ENCODE measurements at regions not wholly inside any gene's neighbourhood (a gene's known extent, or its start where the extent isn't known, plus 50 kb on each side); places are given as distances from the start of the nearest gene placed in this dataset.

- Mint-ChIP-seq H3K36me3 (ENCODE audit: low read depth) (no peaks in the 10 kb centered on the region), H3K27ac (no peak overlapping the region), H3K4me1 (ENCODE audit: low read depth) (no peaks in the 10 kb centered on the region), H3K9me3 (peaks cover 10% of the 10 kb centered on the region), H3K4me3 (no peak overlapping the region), H3K27me3 (ENCODE audit: insufficient read depth) (no peaks in the 10 kb centered on the region)
- intact Hi-C loops (cut with micrococcal nuclease) = no loop called here
- DNase-seq (ENCODE audit: low spot score) = no peak
Measured at GRCh38 chr4:189301692-189302091, 639.0 kb upstream of the FRG1 start.

- H3K4me3 Mint-ChIP-seq = no peak overlapping the region
- H3K9me3 Mint-ChIP-seq = peaks cover 10% of the 10 kb centered on the region
- no peak overlapping the region for H3K27ac Mint-ChIP-seq
- intact Hi-C loops (cut with micrococcal nuclease) = no loop called here
- H3K4me1 Mint-ChIP-seq (ENCODE audit: low read depth) = no peaks in the 10 kb centered on the region
- no peak for DNase-seq (ENCODE audit: low spot score)
- H3K27me3 Mint-ChIP-seq (ENCODE audit: insufficient read depth) = no peaks in the 10 kb centered on the region
- no peaks in the 10 kb centered on the region for H3K36me3 Mint-ChIP-seq (ENCODE audit: low read depth)
Measured at GRCh38 chr4:189302719-189303118, 638.0 kb upstream of the FRG1 start.

- intact Hi-C loops (cut with micrococcal nuclease) = no loop called here
- no peak overlapping the region for H3K27ac Mint-ChIP-seq
- no peaks in the 10 kb centered on the region for H3K4me1 Mint-ChIP-seq (ENCODE audit: low read depth)
- H3K27me3 Mint-ChIP-seq (ENCODE audit: insufficient read depth) = no peaks in the 10 kb centered on the region
- DNase-seq (ENCODE audit: low spot score) = no peak
- H3K4me3 Mint-ChIP-seq = no peak overlapping the region
- H3K9me3 Mint-ChIP-seq = peaks cover 10% of the 10 kb centered on the region
- H3K36me3 Mint-ChIP-seq (ENCODE audit: low read depth) = no peaks in the 10 kb centered on the region
Measured at GRCh38 chr4:189304167-189304566, 636.5 kb upstream of the FRG1 start.

- H3K4me3 Mint-ChIP-seq = no peak overlapping the region
- peaks cover 10% of the 10 kb centered on the region for H3K9me3 Mint-ChIP-seq
- no peaks in the 10 kb centered on the region for H3K27me3 Mint-ChIP-seq (ENCODE audit: insufficient read depth)
- no peaks in the 10 kb centered on the region for H3K4me1 Mint-ChIP-seq (ENCODE audit: low read depth)
- intact Hi-C loops (cut with micrococcal nuclease) = no loop called here
- no peak overlapping the region for H3K27ac Mint-ChIP-seq
- no peaks in the 10 kb centered on the region for H3K36me3 Mint-ChIP-seq (ENCODE audit: low read depth)
- DNase-seq (ENCODE audit: low spot score) = no peak
Measured at GRCh38 chr4:189304809-189305208, 635.9 kb upstream of the FRG1 start.

- intact Hi-C loops (cut with micrococcal nuclease) = no loop called here
Measured at GRCh38 chr4:189305500-189305899, 635.2 kb upstream of the FRG1 start.

GRCh38 chr4:189311251-189311650 is 629.4 kb upstream of the FRG1 start:
- H3K36me3 Mint-ChIP-seq (ENCODE audit: low read depth) = no peaks in the 10 kb centered on the region
- DNase-seq (ENCODE audit: low spot score) = no peak
- no peaks in the 10 kb centered on the region for H3K4me1 Mint-ChIP-seq (ENCODE audit: low read depth)
- no peak overlapping the region for H3K27ac Mint-ChIP-seq
- no peaks in the 10 kb centered on the region for H3K9me3 Mint-ChIP-seq
- intact Hi-C loops (cut with micrococcal nuclease) = no loop called here
- H3K4me3 Mint-ChIP-seq = no peak overlapping the region
- no peaks in the 10 kb centered on the region for H3K27me3 Mint-ChIP-seq (ENCODE audit: insufficient read depth)

More at GRCh38 chr4:189305500-189305899, 635.2 kb upstream of the FRG1 start:
- DNase-seq (ENCODE audit: low spot score) = no peak
- Mint-ChIP-seq H3K27ac (no peak overlapping the region), H3K4me1 (ENCODE audit: low read depth) (no peaks in the 10 kb centered on the region), H3K27me3 (ENCODE audit: insufficient read depth) (no peaks in the 10 kb centered on the region), H3K4me3 (no peak overlapping the region), H3K9me3 (peaks cover 10% of the 10 kb centered on the region), H3K36me3 (ENCODE audit: low read depth) (no peaks in the 10 kb centered on the region)

GRCh38 chr4:189313064-189313463 is 627.6 kb upstream of the FRG1 start:
- Mint-ChIP-seq H3K36me3 (ENCODE audit: low read depth) (no peaks in the 10 kb centered on the region), H3K27ac (no peak overlapping the region), H3K4me1 (ENCODE audit: low read depth) (no peaks in the 10 kb centered on the region), H3K9me3 (no peaks in the 10 kb centered on the region), H3K4me3 (no peak overlapping the region), H3K27me3 (ENCODE audit: insufficient read depth) (no peaks in the 10 kb centered on the region)
- DNase-seq (ENCODE audit: low spot score) = no peak
- intact Hi-C loops (cut with micrococcal nuclease) = no loop called here

- Mint-ChIP-seq H3K36me3 (ENCODE audit: low read depth) (no peaks in the 10 kb centered on the region), H3K27me3 (ENCODE audit: insufficient read depth) (no peaks in the 10 kb centered on the region), H3K4me3 (no peak overlapping the region), H3K27ac (no peak overlapping the region), H3K9me3 (peaks cover 4% of the 10 kb centered on the region), H3K4me1 (ENCODE audit: low read depth) (no peaks in the 10 kb centered on the region)
- intact Hi-C loops (cut with micrococcal nuclease) = no loop called here
- DNase-seq (ENCODE audit: low spot score) = no peak
Measured at GRCh38 chr4:189313861-189314513, 626.7 kb upstream of the FRG1 start.

GRCh38 chr4:189322426-189322825 is 618.2 kb upstream of the FRG1 start:
- Mint-ChIP-seq H3K36me3 (ENCODE audit: low read depth) (no peaks in the 10 kb centered on the region), H3K4me1 (ENCODE audit: low read depth) (no peaks in the 10 kb centered on the region), H3K27me3 (ENCODE audit: insufficient read depth) (no peaks in the 10 kb centered on the region), H3K9me3 (peaks cover 4% of the 10 kb centered on the region), H3K27ac (no peak overlapping the region), H3K4me3 (no peak overlapping the region)
- no peak for DNase-seq (ENCODE audit: low spot score)
- intact Hi-C loops (cut with micrococcal nuclease) = no loop called here

- H3K4me3 Mint-ChIP-seq = no peak overlapping the region
- intact Hi-C loops (cut with micrococcal nuclease) = no loop called here
- H3K36me3 Mint-ChIP-seq (ENCODE audit: low read depth) = no peaks in the 10 kb centered on the region
- H3K9me3 Mint-ChIP-seq = peaks cover 13% of the 10 kb centered on the region
- no peak for DNase-seq (ENCODE audit: low spot score)
- no peaks in the 10 kb centered on the region for H3K27me3 Mint-ChIP-seq (ENCODE audit: insufficient read depth)
- no peaks in the 10 kb centered on the region for H3K4me1 Mint-ChIP-seq (ENCODE audit: low read depth)
- no peak overlapping the region for H3K27ac Mint-ChIP-seq
Measured at GRCh38 chr4:189341881-189342280, 598.8 kb upstream of the FRG1 start.

GRCh38 chr4:189355590-189355989 is 585.1 kb upstream of the FRG1 start:
- no peaks in the 10 kb centered on the region for H3K36me3 Mint-ChIP-seq (ENCODE audit: low read depth)
- H3K27me3 Mint-ChIP-seq (ENCODE audit: insufficient read depth) = no peaks in the 10 kb centered on the region
- peaks cover 9% of the 10 kb centered on the region for H3K9me3 Mint-ChIP-seq
- intact Hi-C loops (cut with micrococcal nuclease) = no loop called here
- no peak overlapping the region for H3K27ac Mint-ChIP-seq
- no peaks in the 10 kb centered on the region for H3K4me1 Mint-ChIP-seq (ENCODE audit: low read depth)
- no peak overlapping the region for H3K4me3 Mint-ChIP-seq
- no peak for DNase-seq (ENCODE audit: low spot score)

- Mint-ChIP-seq H3K4me3 (no peak overlapping the region), H3K9me3 (no peaks in the 10 kb centered on the region)
Measured at GRCh38 chr4:189362364-189362763, 578.3 kb upstream of the FRG1 start.

GRCh38 chr4:189364032-189364449 is 576.6 kb upstream of the FRG1 start:
- no peaks in the 10 kb centered on the region for H3K27me3 Mint-ChIP-seq (ENCODE audit: insufficient read depth)
- H3K4me1 Mint-ChIP-seq (ENCODE audit: low read depth) = no peaks in the 10 kb centered on the region
- intact Hi-C loops (cut with micrococcal nuclease) = no loop called here
- no peaks in the 10 kb centered on the region for H3K36me3 Mint-ChIP-seq (ENCODE audit: low read depth)
- H3K4me3 Mint-ChIP-seq = no peak overlapping the region
- H3K9me3 Mint-ChIP-seq = no peaks in the 10 kb centered on the region
- no peak overlapping the region for H3K27ac Mint-ChIP-seq
- no peak for DNase-seq (ENCODE audit: low spot score)

More at GRCh38 chr4:189362364-189362763, 578.3 kb upstream of the FRG1 start:
- intact Hi-C loops (cut with micrococcal nuclease) = no loop called here
- Mint-ChIP-seq H3K27ac (no peak overlapping the region), H3K36me3 (ENCODE audit: low read depth) (no peaks in the 10 kb centered on the region), H3K27me3 (ENCODE audit: insufficient read depth) (no peaks in the 10 kb centered on the region), H3K4me1 (ENCODE audit: low read depth) (no peaks in the 10 kb centered on the region)
- no peak for DNase-seq (ENCODE audit: low spot score)

- Mint-ChIP-seq H3K36me3 (ENCODE audit: low read depth) (no peaks in the 10 kb centered on the region), H3K27ac (no peak overlapping the region), H3K4me3 (no peak overlapping the region), H3K27me3 (ENCODE audit: insufficient read depth) (no peaks in the 10 kb centered on the region), H3K4me1 (ENCODE audit: low read depth) (no peaks in the 10 kb centered on the region), H3K9me3 (no peaks in the 10 kb centered on the region)
- DNase-seq (ENCODE audit: low spot score) = no peak
- intact Hi-C loops (cut with micrococcal nuclease) = no loop called here
Measured at GRCh38 chr4:189365451-189365850, 575.2 kb upstream of the FRG1 start.

Data from activated T-helper 1 cell treated with anti-CD3 and anti-CD28 coated beads, Interleukin-12 subunit alpha, Interleukin-12 subunit beta, Interleukin-2, Interleukin-4 antibody, amounts not matched to agents 30 ng/mL and 10 ng/mL and 1 ng/mL, durations not matched to agents 14 hours and 24 hours and 36 hours (primary cell).